BE2C (cell line): ENCODE measurements at regions not wholly inside any gene's neighbourhood (a gene's known extent, or its start where the extent isn't known, plus 50 kb on each side); places are given as distances from the start of the nearest gene placed in this dataset.

Source experiments
- DNase-seq: peaks from one replicate; pipeline ENCODE4 v3.0.0-alpha.2; 2020
- H3K27me3 ChIP-seq: fragments of 250-450 bp; sonication (Bioruptor Pico); 2 replicates; pipeline ENCODE4 v1.5.1; 2020; ENCODE audit warnings: mild to moderate bottlenecking
- H3K36me3 ChIP-seq: fragments of 250-450 bp; sonication (Bioruptor Pico); 2 replicates; pipeline ENCODE4 v1.5.1; 2020; ENCODE audit warnings: mild to moderate bottlenecking
- H3K4me1 ChIP-seq: fragments of 250-450 bp; sonication (Bioruptor Pico); 2 replicates; pipeline ENCODE4 v1.5.1; 2020
- H3K4me3 ChIP-seq: 2 replicates; pipeline ENCODE4 v1.5.1; 2011; ENCODE audit warnings: low read depth, low read length
- H3K9me3 ChIP-seq: fragments of 250-450 bp; sonication (Bioruptor Pico); 2 replicates; pipeline ENCODE4 v1.5.1; 2020
- CTCF ChIP-seq: IDR thresholded peaks from 2 replicates; pipeline ENCODE4 v1.5.1; 2012; ENCODE audit warnings: mild to moderate bottlenecking, low read depth, low read length

GRCh38 chr5:6236858-6237481 is 141.4 kb downstream of the MED10 start:
- TF ChIP-seq CTCF = no peak
- H3K4me3 ChIP-seq = no peak overlapping the region

GRCh38 chr5:6236170-6236793 is 142.1 kb downstream of the MED10 start:
- H3K27me3 ChIP-seq = no peaks in the 10 kb centered on the region
- TF ChIP-seq CTCF = no peak
- no peaks in the 10 kb centered on the region for H3K9me3 ChIP-seq
- no peak for DNase-seq
- H3K4me3 ChIP-seq = no peak overlapping the region
- no peaks in the 10 kb centered on the region for H3K4me1 ChIP-seq
- H3K36me3 ChIP-seq = no peaks in the 10 kb centered on the region

More at GRCh38 chr5:6236858-6237481, 141.4 kb downstream of the MED10 start:
- no peaks in the 10 kb centered on the region for H3K4me1 ChIP-seq
- no peaks in the 10 kb centered on the region for H3K36me3 ChIP-seq
- H3K9me3 ChIP-seq = no peaks in the 10 kb centered on the region
- no peak for DNase-seq
- H3K27me3 ChIP-seq = no peaks in the 10 kb centered on the region

DNA sequence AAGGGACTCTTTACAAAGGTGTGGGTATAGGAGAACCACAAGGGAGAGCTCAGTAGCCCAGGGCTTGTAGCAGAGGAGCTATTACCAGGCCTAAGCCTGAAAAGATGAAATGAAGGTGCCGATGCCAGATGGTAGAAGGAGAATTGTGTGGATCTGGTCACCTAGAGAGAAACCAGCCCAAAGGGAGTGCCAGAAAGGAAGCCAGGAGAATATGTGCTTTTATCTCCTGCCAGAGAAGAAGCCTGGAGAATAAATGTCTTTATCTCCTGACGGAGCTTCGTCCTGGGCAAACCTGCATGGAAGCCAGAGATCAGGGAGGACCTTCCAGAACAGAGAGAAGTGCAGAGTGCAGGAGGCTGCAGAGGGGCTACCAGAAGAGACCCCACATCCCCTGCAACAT is 142.6 kb downstream of the MED10 start:
- TF ChIP-seq CTCF = no peak
- no peaks in the 10 kb centered on the region for H3K9me3 ChIP-seq
- no peak overlapping the region for H3K4me3 ChIP-seq
- H3K36me3 ChIP-seq = no peaks in the 10 kb centered on the region
- DNase-seq = no peak
- H3K27me3 ChIP-seq = no peaks in the 10 kb centered on the region
- H3K4me1 ChIP-seq = no peaks in the 10 kb centered on the region

DNA sequence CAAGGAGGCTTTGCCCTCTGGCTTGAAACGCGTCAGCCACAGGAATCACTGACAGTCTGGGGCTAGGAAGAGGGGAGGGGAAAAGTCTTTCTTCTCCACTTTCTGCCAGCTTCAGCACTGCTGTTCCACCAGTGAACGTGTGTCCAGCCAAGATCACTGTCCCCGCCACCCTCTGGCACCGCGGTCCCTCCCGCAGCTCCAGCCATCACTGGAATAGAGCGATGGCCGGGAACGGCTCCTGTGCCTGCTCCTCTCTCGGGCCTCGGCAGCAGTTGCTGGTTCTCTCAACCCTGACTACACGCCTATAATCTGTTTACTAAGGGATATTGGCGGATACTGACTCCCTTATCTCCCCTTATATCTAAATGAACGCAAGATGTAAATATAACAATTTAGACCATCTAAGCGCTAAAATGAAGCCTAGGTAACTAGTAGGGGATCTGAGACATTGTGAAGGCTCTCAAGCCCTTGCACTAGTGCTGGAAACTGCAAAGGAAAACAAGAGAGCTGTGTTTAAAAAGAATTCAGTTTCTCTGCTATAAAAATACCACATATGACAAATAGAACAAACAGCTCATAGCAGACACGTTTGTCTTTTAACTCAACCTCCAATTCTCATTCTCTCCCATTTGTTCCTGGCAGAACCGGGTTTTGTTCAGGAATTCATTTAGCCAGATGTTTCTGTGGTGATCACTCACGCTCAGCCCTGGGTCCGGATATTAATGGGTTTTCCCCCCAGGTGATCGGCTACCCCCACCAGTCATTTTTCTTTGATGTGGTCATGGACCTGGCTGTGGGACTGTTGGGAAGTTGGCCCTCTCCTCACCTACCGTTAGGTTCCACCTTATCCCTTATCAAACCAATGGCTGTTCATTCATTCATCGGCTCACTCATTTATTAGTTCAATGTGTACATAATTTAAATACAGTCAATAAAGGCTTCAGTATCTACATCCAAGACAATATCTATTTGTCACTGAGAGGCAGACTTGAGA is 149.8 kb downstream of the MED10 start:
- DNase-seq = no peak
- Histone ChIP-seq H3K36me3 (no peaks in the 10 kb centered on the region), H3K9me3 (no peaks in the 10 kb centered on the region), H3K4me1 (no peaks in the 10 kb centered on the region), H3K27me3 (no peaks in the 10 kb centered on the region), H3K4me3 (no peak overlapping the region)
- no peak for TF ChIP-seq CTCF

GRCh38 chr5:6225121-6225607 is 153.2 kb downstream of the MED10 start:
- H3K9me3 ChIP-seq = no peaks in the 10 kb centered on the region
- no peak for DNase-seq
- TF ChIP-seq CTCF = no peak
- no peaks in the 10 kb centered on the region for H3K4me1 ChIP-seq
- H3K36me3 ChIP-seq = no peaks in the 10 kb centered on the region
- no peak overlapping the region for H3K4me3 ChIP-seq
- no peaks in the 10 kb centered on the region for H3K27me3 ChIP-seq
